OCI-LY3 (cell line): ENCODE measurements at regions not wholly inside any gene's neighbourhood (a gene's known extent, or its start where the extent isn't known, plus 50 kb on each side); places are given as distances from the start of the nearest gene placed in this dataset.

Experiments
- CTCF ChIP-seq: fragments of 200-600, 300-600 bp; sonication (generic); IDR thresholded peaks from 2 replicates; pipeline ENCODE4 v1.5.1; 2014; ENCODE audit warnings: antibody characterized with exemption, low read length, low read depth
- EZH2phosphoT487 ChIP-seq: fragments of 200-600 bp; shearing (Covaris generic); IDR thresholded peaks from 2 replicates; pipeline ENCODE4 v1.6.1; 2018; ENCODE audit warnings: antibody characterized with exemption, mixed run types, low read depth

GRCh38 chr15:69744391-69745162, 292.0 kb downstream of the RPLP1 start:
- no peak for TF ChIP-seq CTCF
- no peak for TF ChIP-seq EZH2phosphoT487
